ENCODE measurements at regions not wholly inside any gene's neighbourhood (a gene's known extent, or its start where the extent isn't known, plus 50 kb on each side); places are given as distances from the start of the nearest gene placed in this dataset.
"Not testable (repeated sequence)": the region's sequence is repeated elsewhere in the genome, so short reads cannot be mapped to it uniquely, and the experiment has no call there.

GRCh38 chr14:86166541-86166940, 636.6 kb downstream of the FLRT2 start:
- H3K4me3 ChIP-seq (ENCODE audit: low read length) = no peak overlapping the region
- H3K27me3 ChIP-seq (ENCODE audit: insufficient read depth, low read length) = no peaks in the 10 kb centered on the region
- H3K4me1 ChIP-seq (ENCODE audit: insufficient read depth, low read length) = no peaks in the 10 kb centered on the region
- no peaks in the 10 kb centered on the region for H3K9me3 ChIP-seq (ENCODE audit: low read depth, low read length)

- Histone ChIP-seq H3K4me3 (ENCODE audit: low read length) (no peak overlapping the region), H3K4me1 (ENCODE audit: insufficient read depth, low read length) (no peaks in the 10 kb centered on the region), H3K27me3 (ENCODE audit: insufficient read depth, low read length) (no peaks in the 10 kb centered on the region), H3K9me3 (ENCODE audit: low read depth, low read length) (peaks cover 7% of the 10 kb centered on the region)
Measured at GRCh38 chr14:86153480-86153879, 623.5 kb downstream of the FLRT2 start.

- Histone ChIP-seq H3K4me1 (ENCODE audit: insufficient read depth, low read length) (no peaks in the 10 kb centered on the region), H3K27me3 (ENCODE audit: insufficient read depth, low read length) (no peaks in the 10 kb centered on the region), H3K9me3 (ENCODE audit: low read depth, low read length) (no peaks in the 10 kb centered on the region), H3K4me3 (ENCODE audit: low read length) (no peak overlapping the region)
Measured at GRCh38 chr14:86143248-86143647, 613.3 kb downstream of the FLRT2 start.

GRCh38 chr14:86141966-86142365, 612.0 kb downstream of the FLRT2 start:
- no peak overlapping the region for H3K4me3 ChIP-seq (ENCODE audit: low read length)
- H3K9me3 ChIP-seq (ENCODE audit: low read depth, low read length) = peaks cover 7% of the 10 kb centered on the region
- no peaks in the 10 kb centered on the region for H3K4me1 ChIP-seq (ENCODE audit: insufficient read depth, low read length)
- no peaks in the 10 kb centered on the region for H3K27me3 ChIP-seq (ENCODE audit: insufficient read depth, low read length)

GRCh38 chr14:86129426-86129825, 599.5 kb downstream of the FLRT2 start:
- no peaks in the 10 kb centered on the region for H3K4me1 ChIP-seq (ENCODE audit: insufficient read depth, low read length)
- H3K27me3 ChIP-seq (ENCODE audit: insufficient read depth, low read length) = no peaks in the 10 kb centered on the region
- no peaks in the 10 kb centered on the region for H3K9me3 ChIP-seq (ENCODE audit: low read depth, low read length)
- H3K4me3 ChIP-seq (ENCODE audit: low read length) = no peak overlapping the region

- Histone ChIP-seq H3K9me3 (ENCODE audit: low read depth, low read length) (peaks cover 11% of the 10 kb centered on the region), H3K4me3 (ENCODE audit: low read length) (no peak overlapping the region), H3K4me1 (ENCODE audit: insufficient read depth, low read length) (no peaks in the 10 kb centered on the region), H3K27me3 (ENCODE audit: insufficient read depth, low read length) (no peaks in the 10 kb centered on the region)
Measured at GRCh38 chr14:86124328-86124727, 594.4 kb downstream of the FLRT2 start.

- Histone ChIP-seq H3K9me3 (ENCODE audit: low read depth, low read length) (peaks cover 16% of the 10 kb centered on the region), H3K4me3 (ENCODE audit: low read length) (no peak overlapping the region), H3K4me1 (ENCODE audit: insufficient read depth, low read length) (no peaks in the 10 kb centered on the region), H3K27me3 (ENCODE audit: insufficient read depth, low read length) (no peaks in the 10 kb centered on the region)
Measured at GRCh38 chr14:86115972-86116371, 586.0 kb downstream of the FLRT2 start.

- not testable (repeated sequence) for H3K4me3 ChIP-seq (ENCODE audit: low read length); H3K4me1 ChIP-seq (ENCODE audit: insufficient read depth, low read length); H3K27me3 ChIP-seq (ENCODE audit: insufficient read depth, low read length); H3K9me3 ChIP-seq (ENCODE audit: low read depth, low read length)
Measured at GRCh38 chr14:86110871-86111270, 580.9 kb downstream of the FLRT2 start.

GRCh38 chr14:86104691-86105265, 574.8 kb downstream of the FLRT2 start:
- Histone ChIP-seq H3K4me3 (ENCODE audit: low read length) (no peak overlapping the region), H3K4me1 (ENCODE audit: insufficient read depth, low read length) (no peaks in the 10 kb centered on the region), H3K9me3 (ENCODE audit: low read depth, low read length) (peaks cover 5% of the 10 kb centered on the region), H3K27me3 (ENCODE audit: insufficient read depth, low read length) (no peaks in the 10 kb centered on the region)

GRCh38 chr14:86094512-86094911, 564.6 kb downstream of the FLRT2 start:
- Histone ChIP-seq H3K9me3 (ENCODE audit: low read depth, low read length) (no peaks in the 10 kb centered on the region), H3K27me3 (ENCODE audit: insufficient read depth, low read length) (no peaks in the 10 kb centered on the region), H3K4me1 (ENCODE audit: insufficient read depth, low read length) (no peaks in the 10 kb centered on the region), H3K4me3 (ENCODE audit: low read length) (no peak overlapping the region)

- no peaks in the 10 kb centered on the region for H3K4me1 ChIP-seq (ENCODE audit: insufficient read depth, low read length)
- H3K27me3 ChIP-seq (ENCODE audit: insufficient read depth, low read length) = no peaks in the 10 kb centered on the region
- no peaks in the 10 kb centered on the region for H3K9me3 ChIP-seq (ENCODE audit: low read depth, low read length)
- no peak overlapping the region for H3K4me3 ChIP-seq (ENCODE audit: low read length)
Measured at GRCh38 chr14:86091811-86092210, 561.9 kb downstream of the FLRT2 start.

- no peaks in the 10 kb centered on the region for H3K9me3 ChIP-seq (ENCODE audit: low read depth, low read length)
- H3K27me3 ChIP-seq (ENCODE audit: insufficient read depth, low read length) = no peaks in the 10 kb centered on the region
- no peak overlapping the region for H3K4me3 ChIP-seq (ENCODE audit: low read length)
- H3K4me1 ChIP-seq (ENCODE audit: insufficient read depth, low read length) = no peaks in the 10 kb centered on the region
Measured at GRCh38 chr14:86088156-86088555, 558.2 kb downstream of the FLRT2 start.

GRCh38 chr14:86087377-86087776, 557.4 kb downstream of the FLRT2 start:
- no peaks in the 10 kb centered on the region for H3K4me1 ChIP-seq (ENCODE audit: insufficient read depth, low read length)
- H3K27me3 ChIP-seq (ENCODE audit: insufficient read depth, low read length) = no peaks in the 10 kb centered on the region
- H3K4me3 ChIP-seq (ENCODE audit: low read length) = no peak overlapping the region
- H3K9me3 ChIP-seq (ENCODE audit: low read depth, low read length) = no peaks in the 10 kb centered on the region

GRCh38 chr14:86086962-86087361, 557.0 kb downstream of the FLRT2 start:
- Histone ChIP-seq H3K4me3 (ENCODE audit: low read length) (no peak overlapping the region), H3K9me3 (ENCODE audit: low read depth, low read length) (no peaks in the 10 kb centered on the region), H3K4me1 (ENCODE audit: insufficient read depth, low read length) (no peaks in the 10 kb centered on the region), H3K27me3 (ENCODE audit: insufficient read depth, low read length) (no peaks in the 10 kb centered on the region)

- Histone ChIP-seq H3K4me3 (ENCODE audit: low read length) (no peak overlapping the region), H3K4me1 (ENCODE audit: insufficient read depth, low read length) (no peaks in the 10 kb centered on the region)
Measured at GRCh38 chr14:86084097-86084496, 554.2 kb downstream of the FLRT2 start.

GRCh38 chr14:86083616-86084015, 553.7 kb downstream of the FLRT2 start:
- no peaks in the 10 kb centered on the region for H3K27me3 ChIP-seq (ENCODE audit: insufficient read depth, low read length)
- no peaks in the 10 kb centered on the region for H3K9me3 ChIP-seq (ENCODE audit: low read depth, low read length)
- no peak overlapping the region for H3K4me3 ChIP-seq (ENCODE audit: low read length)
- H3K4me1 ChIP-seq (ENCODE audit: insufficient read depth, low read length) = no peaks in the 10 kb centered on the region

More at GRCh38 chr14:86084097-86084496, 554.2 kb downstream of the FLRT2 start:
- H3K27me3 ChIP-seq (ENCODE audit: insufficient read depth, low read length) = no peaks in the 10 kb centered on the region
- no peaks in the 10 kb centered on the region for H3K9me3 ChIP-seq (ENCODE audit: low read depth, low read length)
